Adrenal gland (tissue), 5 donors: ENCODE measurements at regions not wholly inside any gene's neighbourhood (a gene's known extent, or its start where the extent isn't known, plus 50 kb on each side); places are given as distances from the start of the nearest gene placed in this dataset.

Experiments used
- CTCF ChIP-seq, 6 experiments: fragments of 450-650 bp in 4 of 6; fragments of 200-600 bp in 2 of 6; sonication (generic) in 1 of 6; IDR thresholded peaks; 1 replicate in 5 of 6; 2 replicates in 1 of 6; pipeline versions ENCODE4 v1.5.1 to v1.8.0; 2016 to 2021; ENCODE audit warnings: antibody characterized with exemption in 6 of 6, mild to moderate bottlenecking in 2 of 6, moderate library complexity in 1 of 6
- POLR2A ChIP-seq, 2 donors: fragments of 450-650 bp; IDR thresholded peaks; one replicate each; pipeline ENCODE4 v1.6.1; 2017; ENCODE audit warnings: antibody characterized with exemption in 2 of 2, mild to moderate bottlenecking in 2 of 2, moderate library complexity in 1 of 2
- donor health status: DM: no; HTN: no; CAD: no.

- TF ChIP-seq CTCF (IDR thresholded peaks at IDR 0.05) (no peak), POLR2A (IDR thresholded peaks at IDR 0.05) (no peak)
These were observed 282.6 kb upstream of the MCTP2 start for GRCh38 chr15:93948726-93949125.
